CD4-positive, alpha-beta T cell treated with Interleukin-12 subunit alpha and Interleukin-12 subunit beta, for 1 hour (primary cell): ENCODE measurements at regions not wholly inside any gene's neighbourhood (a gene's known extent, or its start where the extent isn't known, plus 50 kb on each side); places are given as distances from the start of the nearest gene placed in this dataset.

Source experiments
- DNase-seq: peaks from one replicate; pipeline ENCODE4 v3.0.0-alpha.2; 2020

GRCh38 chr16:7182510-7183109 is 150.0 kb upstream of the RBFOX1 start:
- DNase-seq, result no peak

DNA sequence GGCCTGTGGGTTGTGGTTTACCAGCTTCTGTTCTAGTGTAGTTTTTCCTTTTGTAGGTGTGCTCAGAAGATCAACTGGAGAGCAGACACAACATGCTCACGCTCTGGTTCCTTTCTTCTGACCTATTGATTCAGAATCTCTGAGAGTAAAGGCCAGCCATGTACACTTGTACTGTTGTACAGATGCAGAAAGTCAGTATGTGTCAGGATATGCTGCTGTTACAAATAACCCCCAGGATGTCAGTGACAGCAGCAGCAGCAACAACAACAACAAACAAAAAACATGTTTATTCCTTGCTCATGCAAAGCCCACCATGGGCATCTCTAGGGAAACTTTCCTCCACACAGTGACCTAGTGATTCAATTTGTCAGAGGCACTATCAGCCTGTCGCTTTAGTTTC is 154.8 kb upstream of the RBFOX1 start:
- no peak for DNase-seq

DNA sequence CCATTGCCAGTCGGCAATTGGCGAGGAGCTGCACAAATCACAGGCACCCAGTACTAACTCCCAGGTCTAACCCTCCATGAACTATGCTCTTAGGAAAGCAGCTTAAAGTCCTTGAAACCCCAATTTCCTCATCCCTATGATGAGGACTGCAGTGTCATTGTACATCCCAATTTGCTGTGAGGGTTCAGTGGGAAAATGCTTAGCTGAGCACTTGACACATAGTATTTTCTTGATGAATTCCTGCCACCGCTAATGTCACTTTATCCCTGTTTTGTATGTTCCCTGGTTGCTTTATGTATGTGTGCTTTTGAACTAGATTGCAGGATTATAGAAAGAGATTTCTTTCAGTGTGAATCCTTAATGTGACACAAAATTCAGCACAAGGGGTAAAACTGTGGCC is 161.5 kb upstream of the RBFOX1 start:
- no peak for DNase-seq

- no peak for DNase-seq
Measured at GRCh38 chr16:7167626-7168025, 165.0 kb upstream of the RBFOX1 start.

DNA sequence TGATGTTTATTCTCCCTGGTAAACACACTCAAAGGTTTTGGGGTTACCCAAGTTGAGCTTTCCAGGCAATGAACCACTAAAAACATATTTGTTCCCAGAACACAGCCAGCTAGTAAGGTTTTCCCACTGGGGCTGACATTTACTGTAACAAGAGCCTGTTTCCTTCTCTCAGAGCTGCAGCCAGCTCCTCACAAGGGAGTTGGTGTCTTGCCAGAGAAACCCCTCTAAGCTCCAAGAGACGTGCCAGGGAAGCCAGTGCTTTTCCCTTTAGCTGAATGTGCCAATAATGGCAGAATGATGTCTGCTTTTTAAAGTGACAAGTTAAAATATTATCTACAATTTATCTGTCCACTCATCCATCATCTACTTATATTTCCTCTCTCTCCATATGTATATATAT is 170.8 kb upstream of the RBFOX1 start:
- DNase-seq, result no peak

- no peak for DNase-seq
Measured at GRCh38 chr16:7160093-7160492, 172.6 kb upstream of the RBFOX1 start.

- no peak for DNase-seq
Measured at GRCh38 chr16:7158481-7158880, 174.2 kb upstream of the RBFOX1 start.

DNA sequence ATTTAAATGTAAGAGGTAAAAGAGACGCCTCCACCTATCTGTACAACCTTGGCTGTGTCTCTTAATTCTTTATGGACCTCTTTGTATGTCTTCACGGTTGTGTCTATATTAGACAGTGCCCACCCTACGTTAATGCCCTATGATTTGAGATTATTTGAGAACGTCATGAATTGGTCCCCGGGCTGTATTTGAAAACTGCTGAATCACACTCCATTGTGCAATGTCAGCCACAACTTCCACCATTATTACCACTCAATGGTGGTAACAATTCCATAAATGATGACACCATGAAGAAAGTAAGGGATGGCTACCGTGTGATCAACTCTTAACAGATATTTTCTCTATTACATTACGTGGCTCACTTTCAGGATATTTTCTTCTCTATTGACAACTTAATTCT is 182.4 kb upstream of the RBFOX1 start:
- DNase-seq, result no peak

- DNase-seq, result no peak
Measured at GRCh38 chr16:7148606-7149005, 184.0 kb upstream of the RBFOX1 start.

- no peak for DNase-seq
Measured at GRCh38 chr16:7140899-7141298, 191.7 kb upstream of the RBFOX1 start.

DNA sequence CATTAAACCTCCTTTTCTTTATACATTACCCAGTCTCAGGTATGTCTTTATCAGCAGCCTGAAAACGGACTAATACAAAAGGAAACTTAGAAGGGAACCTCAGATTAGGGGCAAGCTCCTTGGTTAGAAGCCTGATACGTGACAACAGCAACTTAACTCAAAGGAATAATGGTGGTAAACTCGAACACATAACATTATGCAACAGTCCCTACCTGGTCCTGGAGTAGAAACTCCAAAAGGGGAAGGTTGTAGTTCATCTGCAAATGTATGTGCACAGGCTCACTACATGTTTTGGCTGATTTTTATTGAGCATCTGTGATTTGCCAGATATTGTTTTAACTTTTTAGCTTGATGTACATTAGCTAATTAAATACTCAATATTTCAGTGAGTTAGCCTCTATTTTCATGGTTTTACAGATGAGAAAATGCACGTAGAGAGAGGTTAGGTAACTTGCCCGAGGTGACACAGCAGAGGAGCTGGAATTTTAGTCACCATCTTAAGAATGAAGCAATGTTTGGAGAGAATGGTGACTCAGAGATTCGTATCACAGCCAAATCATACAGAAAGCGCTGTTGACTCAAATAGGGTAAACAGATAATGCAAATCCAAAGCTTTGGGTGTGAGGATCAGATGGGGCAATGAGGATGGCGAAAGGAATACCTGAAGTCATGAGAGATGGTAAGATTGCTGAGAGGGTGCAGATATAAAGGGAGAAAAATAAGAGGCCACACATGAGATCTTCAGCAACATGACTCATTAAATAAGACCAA is 194.9 kb upstream of the RBFOX1 start:
- DNase-seq, result no peak

DNA sequence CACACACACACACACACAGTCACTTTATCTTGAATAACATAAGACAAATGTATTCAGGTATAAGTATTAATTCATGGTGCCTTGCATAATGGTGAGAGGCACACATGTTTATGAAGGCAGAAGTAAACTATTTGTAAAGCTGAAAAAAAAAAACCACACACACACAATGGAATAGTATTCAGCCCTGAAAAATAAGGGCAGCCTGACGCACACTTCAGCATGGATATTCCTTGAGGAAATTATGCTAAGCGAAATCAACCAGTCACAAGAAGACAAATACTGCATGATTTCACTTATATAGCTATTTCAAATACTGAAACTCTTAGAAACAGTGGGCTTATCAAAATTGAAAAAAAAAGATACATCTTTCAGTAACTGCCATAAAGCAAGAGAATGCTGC is 200.2 kb upstream of the RBFOX1 start:
- no peak for DNase-seq

DNA sequence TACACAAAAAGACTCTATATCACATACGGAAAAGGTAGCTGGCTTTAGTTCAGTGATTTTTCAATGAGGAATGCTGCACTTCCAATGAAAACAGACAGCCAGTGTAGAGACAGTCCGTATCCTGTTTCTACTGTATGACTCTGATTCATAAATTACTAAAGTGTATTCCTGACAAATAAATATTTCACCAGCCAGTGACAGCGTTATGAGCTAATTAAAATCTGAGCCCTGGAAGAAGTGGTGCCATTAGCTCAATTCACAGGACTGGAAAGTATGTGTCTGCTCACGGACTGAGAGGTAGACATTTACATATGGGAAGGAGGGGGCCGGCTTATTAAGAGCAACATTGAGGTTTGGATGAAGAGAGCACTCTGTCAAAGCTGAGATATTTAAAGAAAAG is 207.9 kb upstream of the RBFOX1 start:
- DNase-seq, result no peak

DNA sequence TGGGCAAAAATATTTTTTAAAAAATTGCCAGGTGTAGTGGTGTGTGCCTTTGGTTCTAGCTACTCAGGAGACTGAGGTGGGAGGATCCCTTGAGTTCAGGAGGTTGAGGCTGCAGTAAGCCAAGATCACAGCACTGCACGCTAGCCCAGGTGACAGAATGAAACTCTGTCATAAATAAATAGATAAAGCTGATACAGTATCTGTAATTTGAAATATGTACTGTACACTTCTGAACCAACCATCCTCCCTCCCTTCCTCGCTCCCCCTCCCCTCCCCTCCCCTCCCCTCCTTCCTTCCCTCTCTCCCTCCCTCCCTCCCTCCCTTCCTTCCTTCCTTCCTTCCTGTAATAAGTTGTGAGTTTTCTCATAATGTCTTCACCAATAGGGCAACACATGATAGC is 208.4 kb upstream of the RBFOX1 start:
- no peak for DNase-seq

DNA sequence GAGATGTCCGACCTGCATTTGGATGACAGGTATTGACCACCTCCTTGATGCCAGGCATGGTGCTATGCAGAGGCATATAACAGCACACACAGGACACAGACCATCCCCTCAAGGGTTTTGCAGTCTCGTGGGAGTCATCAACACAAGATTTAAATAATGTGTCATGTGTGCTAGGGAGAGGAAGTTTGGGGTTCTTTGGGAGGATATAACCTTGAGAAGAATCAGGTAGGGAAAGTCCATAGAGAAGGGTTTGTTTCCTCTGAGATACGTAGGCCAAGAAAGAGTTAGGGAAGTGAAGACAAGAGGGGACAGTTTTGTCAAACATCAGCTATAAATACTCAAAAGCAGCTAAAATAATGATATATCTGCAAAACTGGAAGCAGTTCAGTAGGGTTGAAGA is 215.9 kb upstream of the RBFOX1 start:
- no peak for DNase-seq

DNA sequence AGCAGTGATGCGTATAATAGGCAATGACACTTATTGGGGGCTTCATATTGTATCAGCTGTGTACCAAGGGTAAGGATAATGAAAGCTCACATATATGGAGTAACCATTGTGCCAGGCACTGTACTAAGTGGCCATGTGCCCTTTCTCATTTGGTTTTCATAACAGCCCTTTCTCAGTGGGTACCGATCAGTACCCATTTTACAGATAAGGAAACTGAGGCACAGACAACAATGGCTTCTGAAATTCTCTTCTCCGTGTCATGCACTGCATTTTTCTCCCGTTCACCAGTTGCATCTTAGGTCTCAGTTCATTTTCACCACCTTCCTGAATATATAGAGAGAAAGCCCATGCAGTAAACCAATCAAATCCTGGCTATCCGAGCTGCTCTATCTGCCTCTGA is 216.7 kb upstream of the RBFOX1 start:
- DNase-seq, result no peak

GRCh38 chr16:7113949-7114348 is 218.7 kb upstream of the RBFOX1 start:
- no peak for DNase-seq

DNA sequence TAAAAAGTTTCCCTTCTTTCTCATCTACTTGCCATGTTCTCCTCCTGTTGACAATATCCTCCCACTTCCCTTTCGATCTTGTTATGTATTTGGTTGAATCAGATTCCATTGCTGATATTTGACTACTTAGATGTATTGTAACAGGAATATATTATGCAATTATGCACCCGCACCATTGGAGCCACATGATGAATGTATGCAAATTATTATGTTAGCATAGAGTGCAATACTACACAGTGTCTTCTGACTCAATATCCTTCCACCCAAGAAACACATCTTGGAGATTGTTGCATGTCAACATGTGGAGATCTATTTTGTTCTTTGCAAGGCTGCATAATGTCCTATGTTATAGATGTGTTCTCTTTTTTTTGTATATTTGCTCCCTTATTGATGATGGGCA is 219.2 kb upstream of the RBFOX1 start:
- no peak for DNase-seq

DNA sequence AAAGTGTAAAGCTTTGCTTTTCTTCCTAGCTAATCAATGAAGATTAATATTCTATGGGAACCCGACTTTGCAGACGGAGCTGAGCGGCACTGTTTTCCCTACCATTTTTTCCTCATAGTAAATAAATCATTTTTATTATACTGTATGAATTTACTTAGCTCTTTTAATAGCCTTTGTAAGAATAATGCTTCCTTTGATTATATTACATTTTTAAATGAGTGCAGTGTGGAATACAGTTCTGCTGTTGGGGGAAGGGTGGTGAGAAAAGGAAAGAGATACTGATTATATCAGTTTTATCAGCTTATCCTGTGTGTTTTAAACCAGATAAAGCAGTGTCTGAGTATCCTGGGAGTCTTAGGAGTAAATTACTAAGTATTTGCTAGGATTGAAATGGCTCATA is 221.4 kb upstream of the RBFOX1 start:
- no peak for DNase-seq

GRCh38 chr16:7107436-7107835 is 225.2 kb upstream of the RBFOX1 start:
- no peak for DNase-seq

DNA sequence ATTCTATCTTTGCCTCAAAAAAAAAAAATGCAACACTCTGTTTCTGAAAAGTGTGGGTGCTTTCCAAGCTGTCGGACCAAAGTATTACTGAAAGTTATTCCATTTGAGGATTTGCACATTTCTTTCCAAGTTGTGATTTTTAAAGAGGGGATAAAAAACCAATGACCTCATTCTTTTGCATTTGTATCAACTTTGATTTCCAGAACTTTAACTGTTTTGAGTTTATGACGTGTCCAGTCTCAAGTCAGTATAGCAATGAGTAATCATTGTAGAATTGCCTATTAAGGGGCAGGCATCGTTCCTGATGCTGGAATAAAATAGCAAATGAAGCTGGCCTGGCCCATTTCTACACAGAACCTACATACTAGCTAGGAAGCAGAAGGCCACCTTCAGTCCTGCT is 229.6 kb upstream of the RBFOX1 start:
- no peak for DNase-seq

DNA sequence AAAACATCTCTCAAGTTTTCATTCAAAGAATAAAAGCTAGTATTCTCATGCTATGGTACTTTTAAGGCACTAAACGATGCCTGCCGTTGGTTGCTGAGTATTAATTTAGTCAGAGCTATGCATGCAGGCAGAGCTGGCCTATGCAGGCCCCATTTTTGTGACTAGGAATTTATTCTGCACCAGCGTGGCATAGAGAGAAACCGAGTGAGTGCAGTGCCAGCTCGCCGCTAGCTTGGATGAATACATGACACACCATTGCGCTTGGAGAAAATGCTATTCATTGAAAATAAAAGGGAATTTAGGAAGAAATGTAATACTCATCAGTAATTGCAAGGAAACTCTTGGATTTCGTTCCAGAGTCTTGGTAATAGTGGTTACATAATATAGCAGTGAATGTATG is 231.6 kb upstream of the RBFOX1 start:
- DNase-seq, result no peak

DNA sequence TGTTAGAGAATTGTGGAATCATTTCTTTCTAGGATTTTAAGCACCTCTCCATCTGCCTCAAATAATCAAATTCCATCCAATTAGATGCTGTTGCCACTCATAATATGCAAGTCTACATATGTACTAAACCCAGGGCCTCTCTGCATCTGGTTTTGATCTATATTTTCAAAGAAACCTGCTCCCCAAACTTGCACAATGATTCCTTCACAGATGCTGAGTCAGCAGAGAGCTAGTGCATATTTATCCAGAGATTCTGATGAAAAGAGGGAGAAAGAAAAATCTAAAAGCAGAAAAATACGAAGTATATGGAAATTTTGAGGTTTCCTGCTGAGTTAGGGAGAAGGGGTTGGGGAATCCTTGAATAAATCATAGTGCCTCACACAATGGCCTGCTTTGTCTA is 235.1 kb upstream of the RBFOX1 start:
- no peak for DNase-seq

DNA sequence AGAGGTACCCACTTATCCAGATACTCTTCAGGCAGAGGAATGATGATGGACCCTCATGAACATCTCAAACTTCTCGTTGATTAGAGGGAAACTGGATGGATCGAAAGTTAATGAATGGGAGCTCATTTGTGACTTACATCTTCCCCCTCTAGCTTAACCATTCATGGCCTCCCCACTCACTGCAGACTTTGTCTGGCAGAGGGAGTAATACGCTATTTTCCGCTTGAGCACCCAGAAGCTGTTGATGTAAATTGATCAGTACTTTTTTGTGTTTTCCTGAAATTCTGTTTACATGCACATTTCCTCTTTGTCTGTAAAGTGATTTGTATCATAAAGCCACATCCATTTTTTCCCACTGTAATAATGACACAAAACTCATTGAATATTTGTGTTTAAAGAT is 239.1 kb upstream of the RBFOX1 start:
- DNase-seq, result no peak

DNA sequence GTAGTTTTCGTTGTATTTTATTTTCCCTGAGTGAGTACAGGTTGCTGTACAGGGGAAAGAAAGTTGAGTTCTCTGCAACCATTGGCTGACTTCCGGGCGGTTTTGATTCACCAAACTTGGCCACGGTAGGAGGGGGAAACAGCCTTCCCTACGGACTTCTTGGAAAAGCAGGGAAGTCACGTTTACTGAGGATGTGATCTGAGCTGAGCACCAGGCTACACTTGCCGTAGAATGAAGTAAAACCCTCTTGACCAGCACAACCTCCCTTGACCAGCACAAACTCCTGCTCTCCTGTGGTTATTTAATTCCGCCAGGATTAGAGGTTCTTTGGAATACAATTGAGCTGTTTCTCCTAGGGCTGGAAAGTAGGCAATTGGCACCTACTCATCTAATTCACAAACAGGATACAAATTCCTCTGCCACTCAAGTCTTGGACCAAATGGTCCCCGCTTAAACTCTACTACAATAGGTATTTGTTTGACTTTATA is 242.0 kb upstream of the RBFOX1 start:
- no peak for DNase-seq
